IMR-90 (cell line): ENCODE measurements at regions not wholly inside any gene's neighbourhood (a gene's known extent, or its start where the extent isn't known, plus 50 kb on each side); places are given as distances from the start of the nearest gene placed in this dataset.

Source experiments
- CEBPB ChIP-seq: IDR thresholded peaks from 2 replicates; pipeline ENCODE4 v1.6.1; 2012; ENCODE audit warnings: low read depth, low read length, improper control_type of control experiment
- CTCF ChIP-seq: conservative IDR thresholded peaks from 2 replicates; pipeline ENCODE4 v1.5.1; 2012; ENCODE audit warnings: mild to moderate bottlenecking, low read depth, low read length, improper control_type of control experiment
- ELK1 ChIP-seq: fragments of 150-350 bp; IDR thresholded peaks from 2 replicates; pipeline ENCODE4 v1.6.1; 2016; ENCODE audit warnings: low read depth, mild to moderate bottlenecking, low read length, moderate library complexity, borderline replicate concordance
- FOS ChIP-seq: fragments of 150-350 bp; IDR thresholded peaks from 2 replicates; pipeline ENCODE4 v1.6.1; 2016; ENCODE audit warnings: low read depth, low read length
- NFE2L2 ChIP-seq: fragments of 150-350 bp; IDR thresholded peaks from 2 replicates; pipeline ENCODE4 v1.6.1; 2016; ENCODE audit warnings: low read depth, mild to moderate bottlenecking, low read length
- POLR2A ChIP-seq: IDR thresholded peaks from 2 replicates; pipeline ENCODE4 v1.6.1; 2012; ENCODE audit warnings: mild to moderate bottlenecking, low read depth, low read length
- RCOR1 ChIP-seq: IDR thresholded peaks from 2 replicates; pipeline ENCODE4 v1.6.1; 2012; ENCODE audit warnings: mild to moderate bottlenecking, low read length, improper control_type of control experiment; ENCODE audit not compliant: insufficient replicate concordance
- SMC3 ChIP-seq: fragments of 150-350 bp; IDR thresholded peaks from 2 replicates; pipeline ENCODE4 v1.6.1; 2016; ENCODE audit warnings: low read depth, mild to moderate bottlenecking, antibody characterized with exemption, low read length, moderate library complexity

GRCh38 chr14:58780605-58781004 is 142.8 kb downstream of the DACT1 start:
- TF ChIP-seq CTCF, result no peak
- no peak for TF ChIP-seq SMC3
- no peak for TF ChIP-seq ELK1
- no peak for TF ChIP-seq POLR2A
- TF ChIP-seq CEBPB, result no peak
- no peak for TF ChIP-seq RCOR1
- no peak for TF ChIP-seq FOS
- TF ChIP-seq NFE2L2, result no peak
